COR-L47 (cell line): ENCODE measurements at regions not wholly inside any gene's neighbourhood (a gene's known extent, or its start where the extent isn't known, plus 50 kb on each side); places are given as distances from the start of the nearest gene placed in this dataset.
"Not testable (repeated sequence)": the region's sequence is repeated elsewhere in the genome, so short reads cannot be mapped to it uniquely, and the experiment has no call there.

Source experiments
- DNase-seq: peaks from one replicate; lab custom pipeline; 2025; lab: John Stamatoyannopoulos, UW

GRCh38 chr5:25393256-25393655, 748.5 kb upstream of the CDH10 start:
- no peak for DNase-seq

GRCh38 chr5:25387953-25388352, 743.2 kb upstream of the CDH10 start:
- DNase-seq = no peak

GRCh38 chr5:25362799-25363198, 718.0 kb upstream of the CDH10 start:
- no peak for DNase-seq

GRCh38 chr5:25358919-25359318, 714.1 kb upstream of the CDH10 start:
- no peak for DNase-seq

- no peak for DNase-seq
Measured at GRCh38 chr5:25357605-25358004, 712.8 kb upstream of the CDH10 start.

GRCh38 chr5:25349746-25350145, 705.0 kb upstream of the CDH10 start:
- no peak for DNase-seq

- DNase-seq = peak; percentile 52
Measured at GRCh38 chr5:25345240-25345771, 700.5 kb upstream of the CDH10 start.

GRCh38 chr5:25339541-25339940, 694.8 kb upstream of the CDH10 start:
- DNase-seq = no peak

GRCh38 chr5:25334350-25334749, 689.6 kb upstream of the CDH10 start:
- DNase-seq = no peak

- no peak for DNase-seq
Measured at GRCh38 chr5:25330721-25331120, 685.9 kb upstream of the CDH10 start.

- no peak for DNase-seq
Measured at GRCh38 chr5:25327172-25327571, 682.4 kb upstream of the CDH10 start.

GRCh38 chr5:25301836-25302235, 657.1 kb upstream of the CDH10 start:
- DNase-seq = no peak

GRCh38 chr5:25295067-25295466, 650.3 kb upstream of the CDH10 start:
- DNase-seq = no peak

- not testable (repeated sequence) for DNase-seq
Measured at GRCh38 chr5:25289766-25290165, 645.0 kb upstream of the CDH10 start.

- no peak for DNase-seq
Measured at GRCh38 chr5:25286319-25286718, 641.5 kb upstream of the CDH10 start.

GRCh38 chr5:25285136-25285535, 640.4 kb upstream of the CDH10 start:
- DNase-seq = no peak

GRCh38 chr5:25263507-25263906, 618.7 kb upstream of the CDH10 start:
- DNase-seq = not testable (repeated sequence)

- DNase-seq = no peak
Measured at GRCh38 chr5:25262221-25262620, 617.4 kb upstream of the CDH10 start.

- DNase-seq = no peak
Measured at GRCh38 chr5:25255128-25255527, 610.4 kb upstream of the CDH10 start.

GRCh38 chr5:25241981-25242380, 597.2 kb upstream of the CDH10 start:
- DNase-seq = no peak

GRCh38 chr5:25238720-25239119, 593.9 kb upstream of the CDH10 start:
- DNase-seq = not testable (repeated sequence)

GRCh38 chr5:25224316-25224982, 579.7 kb upstream of the CDH10 start:
- no peak for DNase-seq

- not testable (repeated sequence) for DNase-seq
Measured at GRCh38 chr5:25199902-25200301, 555.1 kb upstream of the CDH10 start.

GRCh38 chr5:25190521-25191000, 545.8 kb upstream of the CDH10 start:
- no peak for DNase-seq
